ENCODE measurements at regions not wholly inside any gene's neighbourhood (a gene's known extent, or its start where the extent isn't known, plus 50 kb on each side); places are given as distances from the start of the nearest gene placed in this dataset.

- no peak for TF ChIP-seq CTCF (conservative IDR thresholded peaks at IDR 0.05)
- TF ChIP-seq ZFX (IDR thresholded peaks at IDR 0.05): no peak
Measured at GRCh38 chr9:19937121-19937520, 148.3 kb upstream of the SLC24A2 start.

All from C4-2B (cell line).